DMS53 (cell line): ENCODE measurements at regions not wholly inside any gene's neighbourhood (a gene's known extent, or its start where the extent isn't known, plus 50 kb on each side); places are given as distances from the start of the nearest gene placed in this dataset.
"Not testable (repeated sequence)": the region's sequence is repeated elsewhere in the genome, so short reads cannot be mapped to it uniquely, and the experiment has no call there.

ENCODE experiments used
- DNase-seq: peaks from one replicate; lab custom pipeline; 2025; lab: John Stamatoyannopoulos, UW

- no peak for DNase-seq
These were observed 170.4 kb downstream of the PTPRC start for GRCh38 chr1:198809247-198809646.

- DNase-seq, result no peak
These were observed 172.6 kb downstream of the PTPRC start for GRCh38 chr1:198811449-198811848.

DNA sequence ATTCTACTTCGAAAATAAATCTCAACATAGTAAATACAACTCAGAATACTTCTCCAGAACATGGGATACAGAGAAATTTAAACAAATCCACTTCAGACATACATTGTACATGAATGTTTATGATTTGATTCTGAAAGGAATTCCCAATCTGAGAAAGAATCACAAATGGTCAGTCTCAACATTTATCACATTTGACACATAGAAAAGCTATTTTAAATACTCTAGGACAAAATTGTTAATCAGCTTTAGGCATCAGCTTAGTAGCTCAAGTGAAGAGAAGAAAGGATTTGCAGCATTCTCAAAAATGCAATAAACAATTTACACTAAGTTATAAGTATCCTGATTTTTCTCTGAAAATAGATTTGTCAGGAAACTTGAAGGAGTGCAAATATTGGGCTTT, 184.8 kb downstream of the PTPRC start:
- DNase-seq, result no peak

DNA sequence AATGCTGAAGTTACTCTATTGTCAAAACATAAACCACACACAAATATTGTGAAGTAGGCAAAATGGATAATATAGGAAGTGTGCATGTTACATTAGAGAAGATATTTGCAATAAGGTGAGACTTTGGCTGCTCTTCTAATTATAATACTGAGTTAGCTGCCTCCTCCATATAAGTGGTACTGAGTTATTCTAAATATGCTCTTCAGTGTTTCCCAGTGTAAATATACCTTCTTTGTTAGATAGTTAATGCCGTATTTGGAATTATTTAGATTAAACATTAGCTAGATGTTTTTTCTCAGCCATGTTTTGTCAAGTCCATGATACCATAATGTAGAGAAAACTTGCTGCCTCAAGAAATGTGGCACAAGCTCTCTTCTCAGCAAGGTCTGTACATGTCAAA, 186.4 kb downstream of the PTPRC start:
- DNase-seq, result no peak

GRCh38 chr1:198829356-198829755, 190.5 kb downstream of the PTPRC start:
- no peak for DNase-seq

GRCh38 chr1:198829944-198830343, 191.1 kb downstream of the PTPRC start:
- DNase-seq, result no peak

- DNase-seq, result no peak
These were observed 191.6 kb downstream of the PTPRC start for GRCh38 chr1:198830412-198830811.

DNA sequence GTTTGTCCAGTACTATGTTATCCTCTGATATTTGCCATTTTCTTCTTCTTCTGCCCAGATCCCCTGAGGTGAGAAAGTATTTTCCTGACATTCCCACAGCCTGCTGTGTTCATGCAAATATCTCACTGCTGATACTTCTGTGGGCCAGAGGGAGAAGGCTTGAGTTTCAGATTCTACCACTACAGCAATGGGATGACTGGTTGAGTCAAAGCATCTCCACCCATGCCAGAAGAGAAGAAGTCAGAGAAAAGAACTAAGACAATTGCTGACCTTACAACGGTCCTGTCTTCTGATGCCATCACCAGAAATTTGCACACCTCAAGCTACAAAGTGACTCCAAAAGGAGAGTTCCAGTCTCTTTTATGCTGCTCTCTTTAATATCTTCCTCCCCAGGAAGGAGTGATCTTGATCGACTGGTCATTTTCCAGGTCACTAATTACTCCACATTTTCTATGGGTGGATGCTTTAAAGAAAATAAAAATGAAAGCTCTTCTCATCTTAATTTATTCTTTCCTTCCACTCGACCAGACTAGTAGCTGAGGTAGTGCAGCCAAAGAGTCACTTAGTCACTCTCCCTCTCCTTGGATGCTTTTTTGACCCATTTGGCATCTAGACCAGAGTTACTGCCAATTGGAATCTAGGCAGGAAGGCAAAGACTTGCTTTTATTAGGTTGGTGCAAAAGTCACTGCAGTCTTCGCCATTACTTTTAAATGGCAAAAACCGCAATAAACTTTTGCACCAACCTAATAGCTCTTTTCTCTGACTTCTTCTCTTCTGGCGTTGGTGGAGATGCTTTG, 195.1 kb downstream of the PTPRC start:
- DNase-seq, result no peak

DNA sequence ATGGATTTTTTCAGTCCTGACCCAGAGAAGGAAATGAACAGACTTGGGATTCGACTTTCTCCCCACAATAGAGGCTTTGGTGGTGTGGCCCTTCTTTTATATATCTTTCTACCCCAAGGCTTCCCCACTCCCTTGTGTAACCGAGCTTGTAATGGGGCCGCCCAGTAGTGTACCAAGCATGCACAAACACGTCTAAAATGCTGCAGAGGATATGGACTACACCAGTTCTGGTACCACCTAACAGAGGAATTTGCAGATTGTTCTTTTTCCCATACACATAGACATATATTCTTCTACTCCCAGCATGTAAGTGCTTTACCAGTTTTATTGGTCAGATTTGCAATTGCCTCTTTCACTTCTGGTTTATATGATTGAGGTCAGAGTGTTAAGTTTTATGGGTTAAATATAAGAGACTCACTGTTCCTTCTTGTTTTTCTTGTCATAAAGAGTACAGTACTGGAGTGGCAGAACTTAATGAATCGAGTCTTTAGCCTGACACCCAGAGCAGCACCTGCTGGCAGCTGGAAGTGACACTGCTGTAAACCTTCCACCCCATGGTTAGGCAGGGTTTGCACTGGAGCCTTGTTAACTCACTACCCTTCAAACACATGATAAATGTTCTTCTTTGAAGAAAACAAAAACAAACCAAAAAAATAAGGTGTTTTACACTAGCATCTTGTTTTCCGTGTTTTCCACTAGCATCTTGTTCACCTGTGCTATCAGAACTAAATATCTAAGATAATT, 198.6 kb downstream of the PTPRC start:
- DNase-seq, result no peak

DNA sequence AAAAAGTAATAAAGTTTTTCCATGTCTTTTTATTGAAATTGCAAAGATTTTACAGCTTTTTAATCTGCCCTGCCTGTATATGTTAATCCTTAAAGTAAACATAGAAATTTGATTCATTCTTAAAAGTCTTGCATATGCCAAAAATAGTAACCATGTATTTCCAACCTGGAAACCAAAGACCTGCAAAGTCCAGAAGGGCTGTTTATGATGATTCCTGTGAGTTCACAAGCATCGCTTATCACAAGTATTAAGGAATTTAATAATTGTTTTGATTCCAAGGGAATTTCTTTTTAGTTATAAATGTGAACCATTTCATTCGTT, 199.1 kb downstream of the PTPRC start:
- DNase-seq, result no peak

GRCh38 chr1:198841477-198841876, 202.6 kb downstream of the PTPRC start:
- DNase-seq, result no peak

DNA sequence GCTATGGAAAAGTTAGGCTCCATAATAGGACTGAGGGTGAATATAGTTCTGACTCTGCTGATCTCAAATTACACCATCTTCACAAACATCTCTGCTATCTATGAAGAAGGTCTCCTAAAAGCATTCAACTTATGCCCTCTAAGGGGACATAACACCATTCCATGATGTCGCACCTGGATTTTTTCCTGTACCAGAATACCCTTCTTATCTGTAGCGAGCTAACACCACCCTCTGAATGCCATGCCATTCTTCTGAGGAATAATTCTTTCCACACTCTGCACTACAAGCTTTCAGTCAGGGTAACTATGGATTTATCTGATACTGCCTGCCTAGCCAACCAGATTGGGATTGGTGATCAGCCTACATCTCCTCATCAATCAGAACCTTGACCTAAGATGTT, 203.8 kb downstream of the PTPRC start:
- no peak for DNase-seq

DNA sequence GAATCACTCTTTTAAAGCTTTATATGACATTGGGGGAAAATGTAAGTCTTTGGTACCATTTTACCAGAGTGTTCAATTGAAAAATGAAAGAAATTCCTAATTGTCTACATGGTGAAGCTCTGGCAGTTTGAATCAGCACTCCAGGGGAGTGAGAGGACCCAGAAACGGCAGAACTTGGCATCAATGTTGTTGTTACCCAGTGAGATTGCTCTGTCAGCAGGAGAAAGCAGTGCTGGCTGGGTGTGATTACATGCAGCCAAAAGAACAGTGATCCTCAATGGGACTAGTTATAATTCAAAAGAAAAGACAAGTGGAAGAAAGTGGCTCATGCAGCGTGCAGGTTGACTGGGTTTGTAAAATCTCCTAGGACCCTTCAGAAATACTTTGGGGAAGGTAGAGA, 206.4 kb downstream of the PTPRC start:
- no peak for DNase-seq

GRCh38 chr1:198845851-198846250, 207.0 kb downstream of the PTPRC start:
- no peak for DNase-seq

DNA sequence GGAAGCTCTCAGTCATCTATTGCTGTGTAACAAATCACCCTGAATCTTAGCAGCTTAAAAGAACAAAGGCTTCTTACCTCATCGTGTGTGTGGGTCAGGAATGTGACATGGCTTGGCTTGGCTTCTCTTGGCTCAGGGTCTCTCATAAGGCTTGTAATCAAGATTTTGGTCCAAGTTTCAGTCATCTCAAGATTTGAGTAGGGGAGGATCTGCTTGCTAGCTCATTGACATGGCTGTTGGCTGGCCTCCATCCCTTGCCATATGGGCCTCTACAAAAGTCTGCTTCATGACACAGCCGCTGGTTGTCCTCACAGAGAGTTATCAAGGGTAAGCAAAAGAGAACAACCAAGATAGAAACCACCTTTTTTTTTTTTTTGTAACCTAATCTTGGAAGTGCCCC, 207.7 kb downstream of the PTPRC start:
- no peak for DNase-seq

DNA sequence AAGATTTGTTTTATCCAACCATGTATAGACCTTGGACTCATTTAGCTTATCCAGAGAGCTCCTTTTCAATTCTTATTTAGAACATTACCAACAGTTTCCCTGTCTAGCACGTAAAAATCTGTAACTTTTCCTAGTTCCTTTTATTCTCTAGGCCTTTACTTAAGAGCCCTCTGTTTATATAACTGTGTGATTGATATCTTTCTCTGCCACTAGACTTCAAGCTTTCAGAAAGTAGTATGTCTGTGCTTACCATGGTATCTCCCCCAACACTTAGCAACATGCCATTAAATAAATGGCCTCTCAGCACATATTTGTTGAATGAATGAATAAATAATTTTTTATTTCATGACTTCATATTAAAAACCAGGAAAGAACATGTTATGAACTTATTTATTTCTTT, 209.4 kb downstream of the PTPRC start:
- DNase-seq, result no peak

GRCh38 chr1:198848649-198849048, 209.8 kb downstream of the PTPRC start:
- no peak for DNase-seq

DNA sequence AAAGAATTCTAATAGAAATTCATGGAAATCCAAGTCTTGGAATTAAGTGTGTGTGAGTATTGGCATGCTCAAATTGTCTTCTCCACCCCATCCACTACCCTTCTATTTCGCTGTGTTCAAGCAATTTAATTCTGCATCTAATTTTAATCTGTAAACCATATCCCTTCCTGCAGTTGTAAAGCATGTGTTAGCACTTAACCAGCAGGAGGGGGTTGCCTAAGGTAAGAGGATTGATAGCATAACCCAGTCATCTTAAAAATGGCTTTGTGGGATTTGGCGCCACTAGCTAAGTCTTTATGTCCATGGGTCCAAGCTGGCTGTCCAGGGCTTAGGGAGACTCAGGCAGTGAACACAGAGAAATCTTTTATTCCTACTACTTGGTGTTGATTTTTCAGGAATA, 210.3 kb downstream of the PTPRC start:
- no peak for DNase-seq

DNA sequence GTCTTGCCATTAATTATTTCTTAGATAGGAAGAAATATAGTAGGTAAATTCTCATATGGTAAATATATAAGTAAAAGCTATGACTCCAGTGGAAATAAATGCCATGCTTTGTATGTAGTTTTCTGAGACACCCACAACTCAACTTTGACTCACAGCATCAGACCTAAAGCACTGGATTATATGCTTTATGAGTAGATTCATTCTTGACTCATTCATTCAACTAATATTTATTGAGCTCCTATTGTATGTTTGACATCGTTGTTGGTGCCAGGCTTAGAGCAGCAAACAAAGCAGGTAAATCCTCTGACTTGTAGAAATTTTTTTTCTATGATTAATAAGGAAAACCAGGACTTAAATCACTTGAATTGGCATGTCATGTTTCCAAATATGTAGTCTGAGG, 211.4 kb downstream of the PTPRC start:
- peak; percentile 27 for DNase-seq

DNA sequence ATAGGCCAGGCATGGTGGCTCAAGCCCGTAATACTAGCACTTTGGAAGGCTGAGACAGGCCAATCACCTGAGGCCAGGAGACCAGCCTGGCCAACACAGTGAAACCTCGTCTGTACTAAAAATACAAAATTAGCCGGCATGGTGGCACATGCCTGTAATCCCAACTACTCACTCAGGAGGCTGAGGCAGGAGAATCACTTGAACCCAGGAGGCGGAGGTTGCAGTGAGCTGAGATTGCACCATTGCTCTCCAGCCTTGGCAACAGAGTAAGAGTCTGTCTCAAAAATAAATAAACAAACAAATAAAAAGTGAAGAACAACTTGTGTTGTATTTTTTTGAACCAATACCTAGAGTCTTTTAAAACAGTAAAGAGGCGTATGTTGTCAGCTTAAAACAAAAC, 212.1 kb downstream of the PTPRC start:
- DNase-seq, result not testable (repeated sequence)

DNA sequence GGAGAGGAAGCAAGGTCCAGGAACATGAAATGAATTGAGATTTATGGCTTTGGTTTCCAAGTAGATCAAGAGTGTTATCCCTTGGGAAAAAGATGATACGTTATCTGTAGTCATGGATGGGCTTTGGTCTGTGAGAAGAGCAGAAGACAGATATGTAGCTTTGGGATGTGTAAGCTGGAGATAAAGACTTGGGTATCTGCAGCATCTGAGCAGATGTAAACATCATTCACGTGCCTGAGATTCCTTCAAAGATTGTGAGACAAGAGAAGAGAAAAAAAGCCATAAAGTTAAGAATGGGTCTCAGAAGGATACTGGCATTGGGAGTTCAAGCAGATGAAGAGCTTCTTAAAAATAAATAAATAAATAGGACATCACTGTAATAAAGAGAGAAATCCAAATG, 217.8 kb downstream of the PTPRC start:
- no peak for DNase-seq

GRCh38 chr1:198858033-198858432, 219.2 kb downstream of the PTPRC start:
- peak; percentile 15 for DNase-seq

GRCh38 chr1:198860371-198860770, 221.5 kb downstream of the PTPRC start:
- no peak for DNase-seq

GRCh38 chr1:198861636-198862035, 222.8 kb downstream of the PTPRC start:
- no peak for DNase-seq
